K562 (cell line): ENCODE measurements at regions not wholly inside any gene's neighbourhood (a gene's known extent, or its start where the extent isn't known, plus 50 kb on each side); places are given as distances from the start of the nearest gene placed in this dataset.

Experiments
- ATAC-seq: fragments of 200-7000 bp; cut with Tn5 transposase; 3 replicates; pipeline ENCODE4 v1.9.1; 2020; ENCODE audit warnings: moderate library complexity
- BruUV-seq: library from RNA; stranded (reverse); fragments of 400-500 nt; replicated peaks from 2 replicates; lab custom pipeline; 2021; lab: Mats Ljungman, UMichigan
- CTCF ChIA-PET: fragments of 300-600 bp; formaldehyde crosslinking; extraction: SDS; loops from one replicate; lab custom pipeline; 2021; ENCODE audit warnings: low intra/inter-chr PET ratio; lab: Yijun Ruan, JAX
- POLR2A ChIA-PET: fragments of 300-600, 350-650 bp; sonication (Branson Sonifier 250); formaldehyde crosslinking; extraction: SDS; loops from one replicate; lab custom pipeline; 2021; ENCODE audit warnings: antibody characterized with exemption, inconsistent platforms; lab: Yijun Ruan, JAX
- DNase-seq, 4 experiments: peaks; one replicate each; pipeline versions ENCODE4 v3.0.0 to v3.0.0-alpha.2; 2011 to 2018; ENCODE audit warnings: low spot score in 3 of 4, mixed read lengths in 3 of 4; ENCODE audit errors: extremely low read depth in 1 of 4
- FAIRE-seq: peaks from 2 replicates; lab custom pipeline; 2011; peaks lifted over from hg19 to GRCh38; lab: Jason Lieb, UNC
- H2AFZ ChIP-seq: 2 replicates; pipeline ENCODE4 v1.6.0; 2011; ENCODE audit warnings: low read depth, low read length, control low read depth, inconsistent platforms
- H3K27ac ChIP-seq: fragments of 200-600 bp; 3 replicates; pipeline ENCODE4 v1.8.0; 2011; ENCODE audit warnings: low read depth, mild to moderate bottlenecking, control low read depth, inconsistent platforms, low read length, moderate library complexity, mixed read lengths; ENCODE audit errors: extremely low read depth
- H3K27me3 ChIP-seq, 2 experiments: fragments of 300-600 bp in 1 of 2; 2 replicates in 1 of 2; 3 replicates in 1 of 2; pipeline versions ENCODE4 v1.6.0 to v1.8.0; 2011; ENCODE audit warnings: inconsistent platforms in 2 of 2, low read length in 2 of 2, mild to moderate bottlenecking in 1 of 2, mixed read lengths in 1 of 2, moderate library complexity in 1 of 2; ENCODE audit not compliant: control insufficient read depth in 2 of 2, insufficient read depth in 2 of 2
- H3K36me3 ChIP-seq: fragments of 300-600 bp; 3 replicates; pipeline ENCODE4 v1.8.0; 2011; ENCODE audit warnings: mild to moderate bottlenecking, low read length, inconsistent platforms; ENCODE audit not compliant: control insufficient read depth, insufficient read depth
- H3K4me1 ChIP-seq, 2 experiments: fragments of 200-600 bp in 1 of 2; replicated peaks in 1 of 2; 2 replicates in 1 of 2; 3 replicates in 1 of 2; pipeline versions ENCODE4 v1.5.1 to v1.8.0; 2011; ENCODE audit warnings: inconsistent platforms in 2 of 2, low read length in 2 of 2, mild to moderate bottlenecking in 1 of 2, mixed read lengths in 1 of 2, moderate library complexity in 1 of 2; ENCODE audit not compliant: control insufficient read depth in 2 of 2, insufficient read depth in 2 of 2
- H3K4me2 ChIP-seq: 2 replicates; pipeline ENCODE4 v1.6.1; 2011; ENCODE audit warnings: low read length, control low read depth, inconsistent platforms, mixed read lengths; ENCODE audit not compliant: insufficient read depth
- H3K4me3 ChIP-seq: fragments of 200-600 bp; sonication (generic), shearing (Covaris generic); 2 replicates; pipeline ENCODE4 v1.5.1; 2016; ENCODE audit warnings: control low read depth, inconsistent platforms
- H3K79me2 ChIP-seq: fragments of 200-600 bp; 3 replicates; pipeline ENCODE4 v1.8.0; 2011; ENCODE audit warnings: low read length, inconsistent platforms; ENCODE audit not compliant: control insufficient read depth, insufficient read depth
- H3K9ac ChIP-seq, 2 experiments: 2 replicates each; pipeline versions ENCODE4 v1.6.0 to v1.6.1; 2011; ENCODE audit warnings: low read depth in 2 of 2, low read length in 2 of 2, control low read depth in 1 of 2, inconsistent platforms in 1 of 2, mild to moderate bottlenecking in 1 of 2, mixed read lengths in 1 of 2; ENCODE audit not compliant: insufficient read depth in 1 of 2
- H3K9me1 ChIP-seq: one replicate; pipeline ENCODE4 v1.6.0; 2011; ENCODE audit warnings: inconsistent platforms, mild to moderate bottlenecking, low read length, moderate library complexity; ENCODE audit not compliant: control insufficient read depth, insufficient read depth
- H3K9me3 ChIP-seq: replicated peaks from 2 replicates; pipeline ENCODE4 v1.5.1; 2011; ENCODE audit warnings: low read depth, low read length, inconsistent platforms; ENCODE audit not compliant: control insufficient read depth, insufficient read depth
- H4K20me1 ChIP-seq: replicated peaks from 2 replicates; pipeline ENCODE4 v1.6.1; 2011; ENCODE audit warnings: low read length, inconsistent platforms, mixed read lengths; ENCODE audit not compliant: control insufficient read depth, insufficient read depth
- JUN ChIP-seq, 2 experiments: sonication (generic) in 1 of 2; formaldehyde crosslinking in 1 of 2; IDR thresholded peaks; 2 replicates each; pipeline versions ENCODE4 v1.6.1 to v1.8.0; 2012 to 2022; ENCODE audit warnings: borderline replicate concordance in 2 of 2, mild to moderate bottlenecking in 2 of 2, improper control_type of control experiment in 1 of 2, low read depth in 1 of 2, low read length in 1 of 2, missing genetic modification reagents in 1 of 2
- KAT2B ChIP-seq: IDR thresholded peaks from one replicate; pipeline ENCODE4 v1.6.1; 2012; ENCODE audit warnings: low read depth, mild to moderate bottlenecking, control low read depth, inconsistent platforms, low read length, moderate library complexity
- MTA2 ChIP-seq: fragments of 450-650 bp; IDR thresholded peaks from 2 replicates; pipeline ENCODE4 v1.6.1; 2016; ENCODE audit warnings: low read depth
- MYBL2 ChIP-seq, 2 experiments: fragments of 450-650 bp in 1 of 2; sonication (generic) in 1 of 2; formaldehyde crosslinking in 1 of 2; IDR thresholded peaks; 2 replicates each; pipeline versions ENCODE4 v1.6.1 to v1.8.1; 2017 to 2022; ENCODE audit warnings: borderline replicate concordance in 1 of 2, inconsistent platforms in 1 of 2, low read depth in 1 of 2, mild to moderate bottlenecking in 1 of 2, missing genetic modification reagents in 1 of 2, moderate library complexity in 1 of 2
- NBN ChIP-seq: fragments of 450-650 bp; IDR thresholded peaks from 2 replicates; pipeline ENCODE4 v1.6.1; 2016; ENCODE audit warnings: low read depth, mild to moderate bottlenecking
- NFIX ChIP-seq: fragments of 250-450 bp; sonication (Bioruptor Pico); IDR thresholded peaks from 2 replicates; pipeline ENCODE4 v1.4.0; 2020; ENCODE audit warnings: low read depth, mild to moderate bottlenecking, moderate library complexity
- PHF20 ChIP-seq: fragments of 450-650 bp; IDR thresholded peaks from 2 replicates; pipeline ENCODE4 v1.6.1; 2018; ENCODE audit not compliant: partially characterized antibody
- RAD21 ChIP-seq, 2 experiments: fragments of 250-450 bp in 1 of 2; fragments of 450-650 bp in 1 of 2; sonication (Bioruptor Pico) in 1 of 2; formaldehyde crosslinking in 1 of 2; IDR thresholded peaks in 1 of 2; conservative IDR thresholded peaks in 1 of 2; 2 replicates each; pipeline versions ENCODE4 v1.4.0 to v1.8.0; 2020 to 2022; ENCODE audit warnings: mild to moderate bottlenecking in 2 of 2, moderate library complexity in 1 of 2
- ZNF589 ChIP-seq: fragments of 200-800 bp; sonication (Bioruptor generic); IDR thresholded peaks from 2 replicates; pipeline ENCODE4 v1.6.1; 2016; ENCODE audit warnings: low read depth, missing genetic modification characterization, missing compliant biosample characterization
- WGBS: fragments of 100-300 bp; shearing (Covaris generic); methylation state at CpG from one replicate; pipeline ENCODE4 v1.1.6; 2016; ENCODE audit warnings: low coverage, mixed read lengths; ENCODE audit not compliant: insufficient coverage; ENCODE audit errors: missing lambda C conversion rate; 5-methylcytosine and 5-hydroxymethylcytosine counted together
- in situ Hi-C: fragments of 300-500 bp; cut with MboI; formaldehyde crosslinking; loops from 4 replicates; pipeline ENCODE4 v1.15.0; 2018; ENCODE audit warnings: inconsistent platforms, mixed read lengths
- intact Hi-C: fragments of 100-400 bp; cut with micrococcal nuclease; formaldehyde crosslinking; loops from 2 replicates; pipeline ENCODE4 v1.14.2; 2022

- WGBS, result 7% methylated on average over 3 of the region's 4 CpGs
- no peak overlapping the region for H2AFZ ChIP-seq
Measured at GRCh38 chr14:61148742-61149350, 132.3 kb downstream of the TMEM30B start.

More at GRCh38 chr14:61148742-61149350, 132.3 kb downstream of the TMEM30B start:
- POLR2A ChIA-PET, result interaction anchor here (1.1 kb wide), 1 partner anchor 8 kb away, joined by 3 read pairs; no protein-coding TSS in a partner anchor
- H4K20me1 ChIP-seq, result no peaks in the 10 kb centered on the region
- no peaks in the 10 kb centered on the region for H3K9me1 ChIP-seq
- ATAC-seq, result no peak
- no peak overlapping the region for H3K27ac ChIP-seq
- H3K4me1 ChIP-seq, result no peaks in the 10 kb centered on the region; a peak in 2 of 5 replicates
- H3K4me2 ChIP-seq, result no peak overlapping the region
- H3K27me3 ChIP-seq, result no peaks in the 10 kb centered on the region; a peak in 1 of 5 replicates
- TF ChIP-seq PHF20 (no peak), NFIX (CRISPR knock-in tag) (no peak), NBN (no peak), MTA2 (no peak), KAT2B (no peak), MYBL2 (IDR thresholded peaks at IDR 0.05; ENCODE audit: low read depth) (no peak), MYBL2 (CRISPR knock-in tag; IDR thresholded peaks at IDR 0.05; ENCODE audit: borderline replicate concordance) (no peak), JUN (IDR thresholded peaks at IDR 0.05; ENCODE audit: borderline replicate concordance, low read depth, low read length) (no peak), JUN (CRISPR knock-in tag; IDR thresholded peaks at IDR 0.05; ENCODE audit: borderline replicate concordance) (no peak), ZNF589 (CRISPR knock-in tag) (no peak), RAD21 (CRISPR knock-in tag; conservative IDR thresholded peaks at IDR 0.05 in 1 of 2, IDR thresholded peaks at IDR 0.05 in 1 of 2) (no peak)
- TF ChIP-seq, all 486 proteins: peak for 0
- CTCF ChIA-PET, result no interaction called here
- intact Hi-C loops (no loop called here), in situ Hi-C loops (no loop called here)
- Histone ChIP-seq H3K9ac (no peak overlapping the region), H3K79me2 (no peaks in the 10 kb centered on the region), H3K9me3 (no peaks in the 10 kb centered on the region), H3K4me3 (no peak overlapping the region), H3K36me3 (no peaks in the 10 kb centered on the region)
- no TSS peak for BruUV-seq
- no peak for DNase-seq
- no peak for FAIRE-seq
